NCI-H774 (cell line): ENCODE measurements at regions not wholly inside any gene's neighbourhood (a gene's known extent, or its start where the extent isn't known, plus 50 kb on each side); places are given as distances from the start of the nearest gene placed in this dataset.

Experiments
- DNase-seq: peaks from one replicate; lab custom pipeline; 2025; lab: John Stamatoyannopoulos, UW

- no peak for DNase-seq
Measured at GRCh38 chr18:39749154-39749553, 2183.6 kb upstream of the CELF4 start.

- DNase-seq, result no peak
Measured at GRCh38 chr18:39748727-39749126, 2183.1 kb upstream of the CELF4 start.

- no peak for DNase-seq
Measured at GRCh38 chr18:39746201-39746600, 2180.6 kb upstream of the CELF4 start.

- DNase-seq, result no peak
Measured at GRCh38 chr18:39743463-39743862, 2177.9 kb upstream of the CELF4 start.

GRCh38 chr18:39741755-39742466 is 2176.3 kb upstream of the CELF4 start:
- peak; percentile 90 for DNase-seq

GRCh38 chr18:39737869-39738268 is 2172.3 kb upstream of the CELF4 start:
- no peak for DNase-seq

- no peak for DNase-seq
Measured at GRCh38 chr18:39732918-39733317, 2167.3 kb upstream of the CELF4 start.

- DNase-seq, result no peak
Measured at GRCh38 chr18:39730606-39731005, 2165.0 kb upstream of the CELF4 start.

GRCh38 chr18:39724652-39725051 is 2159.1 kb upstream of the CELF4 start:
- DNase-seq, result no peak

- DNase-seq, result no peak
Measured at GRCh38 chr18:39721712-39722111, 2156.1 kb upstream of the CELF4 start.

GRCh38 chr18:39713961-39714360 is 2148.4 kb upstream of the CELF4 start:
- DNase-seq, result no peak

- DNase-seq, result no peak
Measured at GRCh38 chr18:39711701-39712100, 2146.1 kb upstream of the CELF4 start.

- DNase-seq, result no peak
Measured at GRCh38 chr18:39705362-39705761, 2139.8 kb upstream of the CELF4 start.

- no peak for DNase-seq
Measured at GRCh38 chr18:39702888-39703287, 2137.3 kb upstream of the CELF4 start.

- DNase-seq, result no peak
Measured at GRCh38 chr18:39701839-39702238, 2136.2 kb upstream of the CELF4 start.

GRCh38 chr18:39701055-39701783 is 2135.6 kb upstream of the CELF4 start:
- DNase-seq, result no peak

GRCh38 chr18:39699340-39699964 is 2133.9 kb upstream of the CELF4 start:
- no peak for DNase-seq

- no peak for DNase-seq
Measured at GRCh38 chr18:39698436-39698835, 2132.8 kb upstream of the CELF4 start.

- no peak for DNase-seq
Measured at GRCh38 chr18:39693359-39693758, 2127.8 kb upstream of the CELF4 start.

- DNase-seq, result no peak
Measured at GRCh38 chr18:39692367-39693015, 2126.9 kb upstream of the CELF4 start.

- no peak for DNase-seq
Measured at GRCh38 chr18:39685303-39685902, 2119.8 kb upstream of the CELF4 start.

- no peak for DNase-seq
Measured at GRCh38 chr18:39681061-39681460, 2115.5 kb upstream of the CELF4 start.
